Gastrocnemius medialis (tissue), 4 donors: ENCODE measurements at regions not wholly inside any gene's neighbourhood (a gene's known extent, or its start where the extent isn't known, plus 50 kb on each side); places are given as distances from the start of the nearest gene placed in this dataset.

Experiments used
- ATAC-seq, 2 donors: fragments of 150-250 bp; one replicate each; pipeline ENCODE4 v1.9.1; 2016
- DNase-seq, 2 donors: peaks; one replicate each; pipeline ENCODE4 v3.0.0-alpha.2; 2019
- H3K27ac ChIP-seq, 4 donors: fragments of 200-600 bp; sonication (generic); 1 replicate in 1 of 4; 2 replicates in 3 of 4; pipeline ENCODE4 v1.5.1; 2016 to 2018; ENCODE audit warnings: mild to moderate bottlenecking in 2 of 4, moderate library complexity in 1 of 4
- H3K27me3 ChIP-seq, 3 donors: fragments of 200-600 bp; sonication (generic) in 2 of 3; 1 replicate in 1 of 3; 2 replicates in 2 of 3; pipeline versions ENCODE4 v1.5.1 to v1.6.0; 2016 to 2019; ENCODE audit warnings: mild to moderate bottlenecking in 1 of 3, moderate library complexity in 1 of 3
- H3K36me3 ChIP-seq, 2 donors: fragments of 200-600 bp; sonication (generic) in 1 of 2; one replicate each; pipeline ENCODE4 v1.5.1; 2017 to 2018
- H3K4me1 ChIP-seq, 2 donors: fragments of 200-600 bp; sonication (generic) in 1 of 2; one replicate each; pipeline ENCODE4 v1.5.1; 2016 to 2017; ENCODE audit warnings: mild to moderate bottlenecking in 2 of 2
- H3K4me3 ChIP-seq, 4 donors: fragments of 200-600 bp; sonication (generic) in 3 of 4; 1 replicate in 1 of 4; 2 replicates in 3 of 4; pipeline ENCODE4 v1.5.1; 2016 to 2019; ENCODE audit warnings: mild to moderate bottlenecking in 2 of 4
- H3K9me3 ChIP-seq, 3 donors: fragments of 200-600 bp; sonication (generic) in 2 of 3; 1 replicate in 1 of 3; 2 replicates in 2 of 3; pipeline ENCODE4 v1.5.1; 2016 to 2019
- POLR2A ChIP-seq, 2 donors: fragments of 450-650 bp; IDR thresholded peaks; one replicate each; pipeline ENCODE4 v1.6.1; 2017; ENCODE audit warnings: antibody characterized with exemption in 2 of 2, mild to moderate bottlenecking in 2 of 2, moderate library complexity in 2 of 2
- in situ Hi-C, 4 donors: fragments of 200-750 bp; cut with MboI; loops; one replicate each; pipeline versions ENCODE4 v1.15.0 to v1.8.0; 2017; ENCODE audit warnings: low sequenced_read_pairs in 4 of 4
- intact Hi-C: fragments of 100-400 bp; cut with DNase I; formaldehyde crosslinking; loops from one replicate; pipeline ENCODE4 v1.15.1; 2023; ENCODE audit warnings: low total_unique reads
- TF ChIP-seq, protein P1 (sequence below), 5 experiments: fragments of 450-650 bp in 3 of 5; fragments of 200-600 bp in 2 of 5; sonication (generic) in 2 of 5; IDR thresholded peaks in 4 of 5; conservative IDR thresholded peaks in 1 of 5; 1 replicate in 4 of 5; 2 replicates in 1 of 5; pipeline ENCODE4 v1.5.1; 2016 to 2019; ENCODE audit warnings: antibody characterized with exemption in 5 of 5, mild to moderate bottlenecking in 3 of 5, moderate library complexity in 3 of 5

DNA sequence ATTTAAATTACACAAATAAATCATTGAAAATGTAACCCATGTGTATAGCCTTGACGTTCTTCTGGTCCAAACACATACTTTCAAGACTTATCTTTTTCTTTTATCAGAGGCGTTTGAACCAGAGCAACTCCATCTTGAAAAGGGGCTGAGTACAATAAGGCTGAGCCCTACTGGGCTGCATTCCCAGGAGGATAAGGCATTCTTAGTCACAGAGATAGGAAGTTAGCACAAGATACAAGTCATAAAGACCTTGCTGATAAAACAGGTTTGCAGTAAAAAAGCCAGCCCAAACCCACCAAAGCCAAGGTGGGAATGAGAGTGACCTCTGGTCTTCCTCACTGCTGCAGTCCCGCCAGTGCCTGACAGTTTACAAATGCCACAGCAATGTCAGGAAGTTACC, 101.0 kb upstream of the IGSF10 start:
- H3K4me3 ChIP-seq = no peak overlapping the region
- no peak overlapping the region for H3K27ac ChIP-seq
- TF ChIP-seq, protein P1, sequence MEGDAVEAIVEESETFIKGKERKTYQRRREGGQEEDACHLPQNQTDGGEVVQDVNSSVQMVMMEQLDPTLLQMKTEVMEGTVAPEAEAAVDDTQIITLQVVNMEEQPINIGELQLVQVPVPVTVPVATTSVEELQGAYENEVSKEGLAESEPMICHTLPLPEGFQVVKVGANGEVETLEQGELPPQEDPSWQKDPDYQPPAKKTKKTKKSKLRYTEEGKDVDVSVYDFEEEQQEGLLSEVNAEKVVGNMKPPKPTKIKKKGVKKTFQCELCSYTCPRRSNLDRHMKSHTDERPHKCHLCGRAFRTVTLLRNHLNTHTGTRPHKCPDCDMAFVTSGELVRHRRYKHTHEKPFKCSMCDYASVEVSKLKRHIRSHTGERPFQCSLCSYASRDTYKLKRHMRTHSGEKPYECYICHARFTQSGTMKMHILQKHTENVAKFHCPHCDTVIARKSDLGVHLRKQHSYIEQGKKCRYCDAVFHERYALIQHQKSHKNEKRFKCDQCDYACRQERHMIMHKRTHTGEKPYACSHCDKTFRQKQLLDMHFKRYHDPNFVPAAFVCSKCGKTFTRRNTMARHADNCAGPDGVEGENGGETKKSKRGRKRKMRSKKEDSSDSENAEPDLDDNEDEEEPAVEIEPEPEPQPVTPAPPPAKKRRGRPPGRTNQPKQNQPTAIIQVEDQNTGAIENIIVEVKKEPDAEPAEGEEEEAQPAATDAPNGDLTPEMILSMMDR (IDR thresholded peaks at IDR 0.05 in 4 of 5, conservative IDR thresholded peaks at IDR 0.05 in 1 of 5) = no peak
- TF ChIP-seq POLR2A (IDR thresholded peaks at IDR 0.05) = no peak
- ATAC-seq (no peak), DNase-seq (no peak)
- H3K9me3 ChIP-seq = no peaks in the 10 kb centered on the region
- no peaks in the 10 kb centered on the region for H3K27me3 ChIP-seq
- intact Hi-C loops (no loop called here), in situ Hi-C loops (no loop called here)
- H3K36me3 ChIP-seq = no peaks in the 10 kb centered on the region
- H3K4me1 ChIP-seq = no peaks in the 10 kb centered on the region

GRCh38 chr3:151560738-151561137, 99.9 kb upstream of the IGSF10 start:
- in situ Hi-C loops = no loop called here
- Histone ChIP-seq H3K4me1 (no peaks in the 10 kb centered on the region), H3K9me3 (no peaks in the 10 kb centered on the region), H3K27me3 (no peaks in the 10 kb centered on the region), H3K36me3 (no peaks in the 10 kb centered on the region), H3K4me3 (no peak overlapping the region), H3K27ac (no peak overlapping the region)
- TF ChIP-seq POLR2A (IDR thresholded peaks at IDR 0.05) = no peak
- TF ChIP-seq, protein P1 (IDR thresholded peaks at IDR 0.05 in 4 of 5, conservative IDR thresholded peaks at IDR 0.05 in 1 of 5) = no peak
- ATAC-seq = no peak
- intact Hi-C loops = no loop called here
- DNase-seq = no peak

DNA sequence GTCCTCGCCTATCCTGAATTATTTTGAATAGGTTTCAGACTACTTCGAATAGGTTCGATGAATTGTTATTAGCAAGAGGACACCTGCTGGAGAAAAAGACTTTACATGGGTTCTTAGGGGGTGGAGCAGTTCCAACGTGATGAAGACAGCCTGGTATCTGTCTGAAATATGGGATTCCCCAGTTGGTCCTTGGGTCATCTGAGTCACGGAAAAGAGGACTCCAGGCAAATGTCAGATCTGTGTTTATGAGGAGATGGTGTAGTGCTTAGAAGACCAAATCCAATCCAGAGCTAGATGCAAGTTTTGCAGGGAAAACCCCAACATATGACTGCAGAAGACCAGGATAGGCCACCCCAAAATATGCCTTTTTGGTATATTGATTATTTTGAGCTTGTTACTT, 98.9 kb upstream of the IGSF10 start:
- in situ Hi-C loops = no loop called here
- no peak for DNase-seq
- ATAC-seq = no peak

GRCh38 chr3:151558661-151559060, 97.8 kb upstream of the IGSF10 start:
- H3K9me3 ChIP-seq = no peaks in the 10 kb centered on the region
- in situ Hi-C loops = no loop called here
- no peak for ATAC-seq
- no peaks in the 10 kb centered on the region for H3K4me1 ChIP-seq
- intact Hi-C loops = no loop called here
- DNase-seq = no peak
- H3K27me3 ChIP-seq = no peaks in the 10 kb centered on the region
- TF ChIP-seq, protein P1 (IDR thresholded peaks at IDR 0.05 in 4 of 5, conservative IDR thresholded peaks at IDR 0.05 in 1 of 5) = no peak
- no peak for TF ChIP-seq POLR2A (IDR thresholded peaks at IDR 0.05)
- no peak overlapping the region for H3K27ac ChIP-seq
- no peak overlapping the region for H3K4me3 ChIP-seq
- H3K36me3 ChIP-seq = no peaks in the 10 kb centered on the region

More for the DNA sequence above, 98.9 kb upstream of the IGSF10 start:
- TF ChIP-seq, protein P1 (IDR thresholded peaks at IDR 0.05 in 4 of 5, conservative IDR thresholded peaks at IDR 0.05 in 1 of 5) = no peak
- TF ChIP-seq POLR2A (IDR thresholded peaks at IDR 0.05) = no peak
- no peaks in the 10 kb centered on the region for H3K27me3 ChIP-seq
- no peak overlapping the region for H3K4me3 ChIP-seq
- intact Hi-C loops = no loop called here
- no peaks in the 10 kb centered on the region for H3K9me3 ChIP-seq
- no peaks in the 10 kb centered on the region for H3K4me1 ChIP-seq
- no peak overlapping the region for H3K27ac ChIP-seq
- no peaks in the 10 kb centered on the region for H3K36me3 ChIP-seq

DNA sequence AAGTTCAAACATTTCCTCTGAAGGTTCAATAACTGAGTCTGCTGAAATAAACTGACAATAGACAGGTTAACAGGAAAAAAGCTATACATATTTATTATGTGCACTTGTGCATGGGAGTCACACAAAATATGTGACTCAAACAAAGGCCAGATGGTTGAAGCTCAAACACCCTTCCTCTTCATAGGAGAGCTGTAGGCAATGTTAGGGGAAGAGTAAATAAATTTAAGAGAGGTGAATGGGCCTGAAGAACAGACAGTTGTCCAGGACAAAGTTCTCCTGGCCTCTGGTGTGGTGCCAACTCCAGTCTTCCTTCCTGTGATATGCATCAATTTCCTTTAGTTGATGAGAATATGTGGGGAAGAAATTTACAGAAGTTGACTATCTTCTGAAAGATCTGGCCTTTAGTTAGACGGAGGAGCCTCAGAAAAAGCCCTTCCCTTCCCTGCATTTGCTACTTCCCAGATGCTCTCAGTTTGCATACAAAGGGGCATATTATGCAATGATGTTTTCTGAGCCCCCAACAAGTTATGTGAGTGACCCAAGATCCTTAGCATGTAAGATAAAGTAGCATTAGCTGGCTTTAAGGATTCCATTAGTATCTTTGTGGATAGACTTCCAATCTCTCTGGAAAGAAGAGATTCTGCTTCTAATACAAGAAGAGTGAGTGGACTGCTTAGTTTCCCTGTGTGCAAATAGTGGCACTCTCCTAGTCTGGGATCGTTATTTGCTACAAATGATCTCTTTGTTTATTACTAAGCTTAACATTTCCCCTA, 96.4 kb upstream of the IGSF10 start:
- Histone ChIP-seq H3K27me3 (no peaks in the 10 kb centered on the region), H3K9me3 (no peaks in the 10 kb centered on the region), H3K4me3 (no peak overlapping the region), H3K27ac (no peak overlapping the region), H3K4me1 (no peaks in the 10 kb centered on the region), H3K36me3 (no peaks in the 10 kb centered on the region)
- no peak for ATAC-seq
- no peak for DNase-seq
- in situ Hi-C loops (no loop called here), intact Hi-C loops (no loop called here)
- TF ChIP-seq, protein P1 (IDR thresholded peaks at IDR 0.05 in 4 of 5, conservative IDR thresholded peaks at IDR 0.05 in 1 of 5) = no peak
- TF ChIP-seq POLR2A (IDR thresholded peaks at IDR 0.05) = no peak
